Activated CD8-positive, alpha-beta T cell treated with anti-CD3 and anti-CD28 coated beads, Interleukin-2, amount 10 ng/mL, durations not matched to agents 7 days and 5 days (primary cell): ENCODE measurements at regions not wholly inside any gene's neighbourhood (a gene's known extent, or its start where the extent isn't known, plus 50 kb on each side); places are given as distances from the start of the nearest gene placed in this dataset.

Experiments
- ATAC-seq: fragments of 150-1000 bp; cut with Tn5 transposase; one replicate; pipeline ENCODE4 v1.10.0; 2021; ENCODE audit warnings: moderate library complexity
- CTCF ChIA-PET: fragments of 350-600 bp; sonication (Branson Sonifier 250); formaldehyde crosslinking; loops from one replicate; lab custom pipeline; 2021; ENCODE audit warnings: antibody characterized with exemption; lab: Charles Lee
- POLR2A ChIA-PET: fragments of 350-600 bp; sonication (Branson Sonifier 250); formaldehyde crosslinking; loops from one replicate; lab custom pipeline; 2021; ENCODE audit warnings: antibody characterized with exemption; lab: Charles Lee
- DNase-seq: peaks from one replicate; pipeline ENCODE4 v3.0.0-alpha.2; 2020
- H3K27ac Mint-ChIP-seq: one replicate; pipeline ENCODE4 v1.8.0; 2021; ENCODE audit warnings: mild to moderate bottlenecking, mixed read lengths
- H3K27me3 Mint-ChIP-seq: one replicate; pipeline ENCODE4 v1.8.0; 2021; ENCODE audit warnings: low read depth, mixed read lengths
- H3K36me3 Mint-ChIP-seq: one replicate; pipeline ENCODE4 v1.8.0; 2021; ENCODE audit warnings: low read depth, mixed read lengths
- H3K4me1 Mint-ChIP-seq: one replicate; pipeline ENCODE4 v1.8.0; 2021; ENCODE audit warnings: low read depth, mixed read lengths
- H3K4me3 Mint-ChIP-seq: one replicate; pipeline ENCODE4 v1.8.0; 2021; ENCODE audit warnings: mild to moderate bottlenecking, mixed read lengths
- H3K9me3 Mint-ChIP-seq: one replicate; pipeline ENCODE4 v1.8.0; 2022; ENCODE audit warnings: mixed read lengths; ENCODE audit not compliant: insufficient read depth

DNA sequence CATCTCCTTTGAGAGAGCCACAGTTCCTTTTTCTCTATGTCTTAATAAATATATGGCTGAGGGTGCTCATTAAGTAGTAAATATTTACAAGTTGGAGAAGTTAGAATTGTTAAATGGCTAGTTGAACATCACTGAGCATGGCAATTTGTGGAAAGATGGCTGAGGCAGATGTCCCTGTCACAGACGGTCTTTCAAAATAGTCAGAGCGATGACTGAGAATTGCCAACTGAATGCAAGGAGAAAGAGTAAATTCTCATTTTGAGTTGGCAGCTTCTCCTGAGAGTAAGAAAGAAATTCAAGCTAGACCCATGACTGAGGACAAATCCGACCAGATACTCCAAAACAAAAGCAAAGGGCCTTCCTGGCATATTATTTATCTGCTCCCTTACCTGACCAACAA, 617.9 kb downstream of the KCTD16 start:
- H3K36me3 Mint-ChIP-seq = no peaks in the 10 kb centered on the region
- CTCF ChIA-PET = no interaction called here
- H3K27me3 Mint-ChIP-seq = no peaks in the 10 kb centered on the region
- no peak overlapping the region for H3K4me3 Mint-ChIP-seq
- H3K4me1 Mint-ChIP-seq = no peaks in the 10 kb centered on the region
- DNase-seq (no peak), ATAC-seq (no peak)
- POLR2A ChIA-PET = no interaction called here
- H3K27ac Mint-ChIP-seq = no peak overlapping the region
- H3K9me3 Mint-ChIP-seq = peaks cover 3% of the 10 kb centered on the region

DNA sequence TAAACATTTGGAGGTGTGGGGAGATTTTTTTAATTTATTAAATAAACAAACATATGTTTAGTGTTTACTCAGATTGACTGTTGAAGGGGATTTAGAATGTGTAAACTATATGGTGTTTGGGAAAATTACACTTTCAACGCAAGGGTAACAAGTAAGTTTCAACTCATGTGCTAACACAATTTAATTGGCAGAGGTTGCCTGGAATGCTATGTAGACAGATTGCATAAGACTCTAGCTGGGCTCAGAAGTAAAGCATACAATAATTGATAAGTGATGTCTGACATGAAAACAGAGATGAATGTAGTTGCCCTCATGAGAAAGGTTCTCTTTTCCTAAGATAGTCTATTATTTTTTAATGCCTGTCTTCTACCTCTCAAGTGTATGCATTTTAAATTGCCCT, 617.4 kb downstream of the KCTD16 start:
- no peak overlapping the region for H3K4me3 Mint-ChIP-seq
- H3K9me3 Mint-ChIP-seq = peaks cover 3% of the 10 kb centered on the region
- no peak overlapping the region for H3K27ac Mint-ChIP-seq
- DNase-seq = no peak
- ChIA-PET CTCF (no interaction called here), POLR2A (no interaction called here)
- no peaks in the 10 kb centered on the region for H3K27me3 Mint-ChIP-seq
- H3K36me3 Mint-ChIP-seq = no peaks in the 10 kb centered on the region
- no peak for ATAC-seq
- no peaks in the 10 kb centered on the region for H3K4me1 Mint-ChIP-seq

GRCh38 chr5:144779368-144779767, 608.7 kb downstream of the KCTD16 start:
- Mint-ChIP-seq H3K4me3 (no peak overlapping the region), H3K9me3 (no peaks in the 10 kb centered on the region), H3K36me3 (no peaks in the 10 kb centered on the region), H3K4me1 (no peaks in the 10 kb centered on the region), H3K27ac (no peak overlapping the region), H3K27me3 (no peaks in the 10 kb centered on the region)
- DNase-seq = no peak
- ATAC-seq = no peak
- ChIA-PET CTCF (no interaction called here), POLR2A (no interaction called here)

DNA sequence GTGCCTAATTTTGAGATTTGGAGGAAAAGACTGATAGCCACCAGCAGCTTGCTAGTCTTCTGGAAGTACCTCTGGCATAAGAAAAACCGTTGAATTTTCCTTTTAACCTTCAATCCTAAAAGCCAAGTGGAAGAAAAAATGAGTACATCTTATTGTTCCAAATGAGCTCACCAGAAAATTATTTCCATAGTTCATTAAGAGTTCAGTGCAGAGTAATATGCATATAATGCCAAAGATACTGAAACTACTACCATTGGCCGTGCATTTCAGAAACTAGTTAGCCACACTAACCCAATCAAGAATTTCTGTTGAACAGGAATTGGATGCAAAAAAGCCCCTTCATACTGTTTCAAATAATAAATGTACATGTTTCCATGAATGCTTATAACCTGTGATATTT, 607.9 kb downstream of the KCTD16 start:
- POLR2A ChIA-PET = no interaction called here
- no peak for ATAC-seq
- no peak overlapping the region for H3K27ac Mint-ChIP-seq
- no peaks in the 10 kb centered on the region for H3K4me1 Mint-ChIP-seq
- H3K4me3 Mint-ChIP-seq = no peak overlapping the region
- H3K9me3 Mint-ChIP-seq = no peaks in the 10 kb centered on the region
- H3K27me3 Mint-ChIP-seq = no peaks in the 10 kb centered on the region
- H3K36me3 Mint-ChIP-seq = no peaks in the 10 kb centered on the region
- no peak for DNase-seq
- CTCF ChIA-PET = no interaction called here

GRCh38 chr5:144774197-144774596, 603.5 kb downstream of the KCTD16 start:
- ChIA-PET POLR2A (no interaction called here), CTCF (no interaction called here)
- no peak for DNase-seq
- Mint-ChIP-seq H3K27ac (no peak overlapping the region), H3K36me3 (no peaks in the 10 kb centered on the region), H3K27me3 (no peaks in the 10 kb centered on the region), H3K4me1 (no peaks in the 10 kb centered on the region), H3K4me3 (no peak overlapping the region), H3K9me3 (peaks cover 5% of the 10 kb centered on the region)
- ATAC-seq = no peak

- Mint-ChIP-seq H3K27me3 (no peaks in the 10 kb centered on the region), H3K9me3 (peaks cover 5% of the 10 kb centered on the region), H3K27ac (no peak overlapping the region), H3K4me3 (no peak overlapping the region), H3K36me3 (no peaks in the 10 kb centered on the region), H3K4me1 (no peaks in the 10 kb centered on the region)
- ChIA-PET CTCF (no interaction called here), POLR2A (no interaction called here)
- ATAC-seq (no peak), DNase-seq (no peak)
Measured at GRCh38 chr5:144773628-144774027, 603.0 kb downstream of the KCTD16 start.

DNA sequence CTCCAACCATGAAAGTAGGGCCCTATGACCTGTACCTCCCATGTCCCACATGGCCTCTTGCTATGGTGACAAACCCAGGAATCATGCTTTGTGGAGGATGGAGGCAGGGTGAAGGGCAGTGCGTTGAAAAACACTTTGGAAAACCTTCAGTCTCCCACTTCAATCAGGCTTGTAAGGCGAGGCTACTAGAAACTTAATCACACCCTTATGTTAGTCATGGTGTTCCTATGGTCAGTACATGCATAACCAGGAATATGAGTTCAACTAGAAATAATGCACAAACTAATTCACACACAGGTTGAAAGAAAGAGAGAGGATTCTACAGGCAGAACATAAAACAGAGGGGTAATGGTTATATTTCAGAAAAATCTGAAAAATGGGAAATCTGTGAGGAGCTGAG, 601.1 kb downstream of the KCTD16 start:
- Mint-ChIP-seq H3K4me1 (no peaks in the 10 kb centered on the region), H3K27ac (no peak overlapping the region), H3K36me3 (no peaks in the 10 kb centered on the region), H3K4me3 (no peak overlapping the region), H3K9me3 (peaks cover 8% of the 10 kb centered on the region), H3K27me3 (no peaks in the 10 kb centered on the region)
- POLR2A ChIA-PET = no interaction called here
- CTCF ChIA-PET = no interaction called here
- ATAC-seq (no peak), DNase-seq (no peak)

DNA sequence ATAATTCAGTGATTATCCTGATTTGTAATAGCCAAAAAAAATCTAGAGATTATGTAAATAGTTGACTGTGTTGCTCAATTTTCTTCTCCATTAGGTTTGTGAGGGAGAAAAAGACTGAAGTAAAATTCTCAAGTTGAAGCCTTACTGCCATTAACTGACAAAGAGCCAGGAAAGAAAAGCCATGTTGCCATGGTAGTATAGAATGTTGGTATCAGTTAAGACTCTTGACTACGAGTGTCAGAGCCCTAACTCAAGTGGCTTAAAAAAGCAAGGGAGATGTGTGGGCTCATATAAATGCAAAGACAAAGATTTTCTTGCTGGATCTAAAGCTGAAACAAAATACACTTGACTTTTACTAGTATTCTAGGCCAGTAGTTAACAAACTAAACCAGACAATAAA, 571.7 kb downstream of the KCTD16 start:
- no peaks in the 10 kb centered on the region for H3K27me3 Mint-ChIP-seq

DNA sequence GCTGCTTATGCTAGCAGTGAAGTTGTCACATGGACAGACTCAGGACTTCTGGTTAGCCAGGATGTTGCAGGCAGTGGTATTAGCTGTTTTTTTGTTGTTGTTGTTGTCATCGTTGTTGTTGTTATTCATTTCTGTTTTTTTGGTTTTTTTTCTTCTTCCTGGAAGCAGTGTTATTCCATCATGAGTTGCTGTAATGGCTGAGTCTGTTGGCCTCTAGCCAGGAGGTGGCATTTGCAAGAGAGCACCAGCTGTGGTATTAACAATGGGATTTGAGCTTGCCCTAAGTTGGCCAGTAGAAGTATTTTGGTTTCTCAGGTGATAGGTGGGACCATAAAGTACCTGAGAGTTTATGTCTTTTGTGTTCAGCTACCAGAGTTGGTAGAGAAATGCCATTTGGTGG, 561.1 kb downstream of the KCTD16 start:
- ATAC-seq (no peak), DNase-seq (no peak)
- Mint-ChIP-seq H3K36me3 (no peaks in the 10 kb centered on the region), H3K27me3 (no peaks in the 10 kb centered on the region), H3K27ac (no peak overlapping the region), H3K4me1 (no peaks in the 10 kb centered on the region), H3K9me3 (peaks cover 17% of the 10 kb centered on the region), H3K4me3 (no peak overlapping the region)
- CTCF ChIA-PET = no interaction called here
- POLR2A ChIA-PET = no interaction called here

More for the DNA sequence above, 571.7 kb downstream of the KCTD16 start:
- Mint-ChIP-seq H3K36me3 (no peaks in the 10 kb centered on the region), H3K27ac (no peak overlapping the region), H3K9me3 (peaks cover 10% of the 10 kb centered on the region), H3K4me3 (no peak overlapping the region), H3K4me1 (no peaks in the 10 kb centered on the region)
- ChIA-PET CTCF (no interaction called here), POLR2A (no interaction called here)
- ATAC-seq = no peak
- DNase-seq = no peak

DNA sequence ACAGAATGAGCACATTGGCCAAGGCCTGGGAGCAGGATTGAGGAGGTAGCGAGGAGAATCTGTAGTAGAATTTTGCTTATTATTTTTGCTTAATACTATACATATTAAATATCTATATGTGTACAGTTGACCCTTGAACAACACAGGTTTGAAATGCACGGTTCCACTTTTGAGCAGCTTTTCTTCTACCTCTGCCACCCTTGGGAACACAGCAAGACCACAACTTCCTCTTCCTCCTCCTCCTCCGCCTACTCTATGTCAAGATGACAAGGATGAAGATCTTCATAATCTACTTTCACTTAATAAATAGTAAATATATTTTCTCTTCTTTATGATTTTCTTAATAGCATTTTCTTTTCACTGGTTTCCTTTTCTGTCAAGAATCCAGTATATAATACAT, 541.4 kb downstream of the KCTD16 start:
- Mint-ChIP-seq H3K27me3 (no peaks in the 10 kb centered on the region), H3K4me1 (no peaks in the 10 kb centered on the region), H3K36me3 (no peaks in the 10 kb centered on the region), H3K4me3 (no peak overlapping the region), H3K27ac (no peak overlapping the region), H3K9me3 (peaks cover 18% of the 10 kb centered on the region)
- DNase-seq = no peak
- POLR2A ChIA-PET = no interaction called here
- CTCF ChIA-PET = no interaction called here
- ATAC-seq = no peak

- DNase-seq (no peak), ATAC-seq (no peak)
- Mint-ChIP-seq H3K4me1 (no peaks in the 10 kb centered on the region), H3K4me3 (no peak overlapping the region), H3K9me3 (peaks cover 18% of the 10 kb centered on the region), H3K27ac (no peak overlapping the region), H3K36me3 (no peaks in the 10 kb centered on the region), H3K27me3 (no peaks in the 10 kb centered on the region)
- ChIA-PET POLR2A (no interaction called here), CTCF (no interaction called here)
Measured at GRCh38 chr5:144711172-144711571, 540.5 kb downstream of the KCTD16 start.

DNA sequence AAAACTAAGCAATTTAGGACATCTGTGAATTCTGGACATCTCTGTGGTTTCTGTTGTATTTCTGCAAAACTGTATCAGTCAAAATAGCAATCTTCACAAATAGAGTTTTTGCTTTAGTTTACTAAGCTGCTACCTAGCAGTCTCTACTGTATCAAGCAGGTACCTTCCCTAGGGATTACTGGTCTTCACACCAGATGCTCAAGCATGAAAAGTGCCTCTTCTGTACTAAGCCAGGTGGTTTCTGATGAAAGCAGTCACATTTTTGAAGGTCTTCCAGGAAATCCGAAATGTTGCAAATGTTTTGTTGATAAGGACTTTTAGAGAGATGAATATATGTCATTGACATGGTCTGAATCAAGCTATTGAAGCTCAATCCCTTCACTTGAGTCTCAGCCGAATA, 540.0 kb downstream of the KCTD16 start:
- POLR2A ChIA-PET = no interaction called here
- ATAC-seq = no peak
- Mint-ChIP-seq H3K4me1 (no peaks in the 10 kb centered on the region), H3K4me3 (no peak overlapping the region), H3K27me3 (no peaks in the 10 kb centered on the region), H3K36me3 (no peaks in the 10 kb centered on the region), H3K9me3 (peaks cover 18% of the 10 kb centered on the region), H3K27ac (no peak overlapping the region)
- no peak for DNase-seq
- CTCF ChIA-PET = no interaction called here

DNA sequence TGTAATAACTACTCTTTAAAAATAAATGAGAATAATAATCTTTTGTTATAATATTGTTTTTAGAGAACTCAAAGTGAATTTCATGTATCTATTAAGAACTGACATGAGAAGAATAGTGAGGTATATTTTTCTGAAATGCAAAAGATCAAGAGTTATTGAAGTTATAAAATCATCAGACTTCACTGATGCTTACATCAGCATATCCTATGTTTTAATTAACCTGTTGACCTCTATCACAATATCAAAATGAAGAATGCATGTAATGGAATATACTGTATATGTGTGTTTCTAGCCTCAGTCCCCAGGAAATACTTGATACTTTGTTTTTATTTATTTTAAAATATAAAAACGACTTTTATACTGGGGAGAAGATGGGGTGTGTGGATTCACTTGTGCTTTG, 533.1 kb downstream of the KCTD16 start:
- no peaks in the 10 kb centered on the region for H3K36me3 Mint-ChIP-seq
- H3K4me3 Mint-ChIP-seq = no peak overlapping the region
- POLR2A ChIA-PET = no interaction called here
- DNase-seq = no peak
- ATAC-seq = no peak
- H3K4me1 Mint-ChIP-seq = no peaks in the 10 kb centered on the region
- CTCF ChIA-PET = no interaction called here
- no peaks in the 10 kb centered on the region for H3K9me3 Mint-ChIP-seq
- H3K27ac Mint-ChIP-seq = no peak overlapping the region
- H3K27me3 Mint-ChIP-seq = no peaks in the 10 kb centered on the region
